SH-SY5Y (cell line): ENCODE measurements at regions not wholly inside any gene's neighbourhood (a gene's known extent, or its start where the extent isn't known, plus 50 kb on each side); places are given as distances from the start of the nearest gene placed in this dataset.
A peak's percentile ranks its signal among the peaks of the same experiment; 100 is the strongest.

Experiments
- GATA2 ChIP-seq: IDR thresholded peaks from 2 replicates; pipeline ENCODE4 v1.6.1; 2011; ENCODE audit warnings: mild to moderate bottlenecking, low read depth, low read length
- GATA3 ChIP-seq: IDR thresholded peaks from 2 replicates; pipeline ENCODE4 v1.6.1; 2011; ENCODE audit warnings: low read depth, mild to moderate bottlenecking, low read length, moderate library complexity

DNA sequence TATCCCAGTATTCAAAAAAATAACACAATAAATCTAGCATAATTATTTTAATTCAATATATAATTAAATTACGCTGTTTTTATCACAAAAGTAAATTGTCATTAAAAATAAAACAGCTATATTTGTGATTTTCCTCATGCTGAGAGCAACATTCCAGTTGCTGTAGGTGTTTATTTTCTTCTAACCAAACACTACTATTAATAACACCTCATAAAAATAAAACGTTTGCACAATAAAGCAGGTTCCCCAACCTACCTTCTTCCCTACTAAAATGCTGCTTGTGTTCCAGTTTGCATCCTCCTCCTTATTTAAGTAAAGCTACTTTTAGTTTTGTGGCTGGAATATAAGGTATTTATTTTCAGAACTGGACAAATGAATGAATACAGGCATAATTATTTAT, 108.2 kb upstream of the LGSN start:
- TF ChIP-seq GATA2: no peak
- no peak for TF ChIP-seq GATA3

DNA sequence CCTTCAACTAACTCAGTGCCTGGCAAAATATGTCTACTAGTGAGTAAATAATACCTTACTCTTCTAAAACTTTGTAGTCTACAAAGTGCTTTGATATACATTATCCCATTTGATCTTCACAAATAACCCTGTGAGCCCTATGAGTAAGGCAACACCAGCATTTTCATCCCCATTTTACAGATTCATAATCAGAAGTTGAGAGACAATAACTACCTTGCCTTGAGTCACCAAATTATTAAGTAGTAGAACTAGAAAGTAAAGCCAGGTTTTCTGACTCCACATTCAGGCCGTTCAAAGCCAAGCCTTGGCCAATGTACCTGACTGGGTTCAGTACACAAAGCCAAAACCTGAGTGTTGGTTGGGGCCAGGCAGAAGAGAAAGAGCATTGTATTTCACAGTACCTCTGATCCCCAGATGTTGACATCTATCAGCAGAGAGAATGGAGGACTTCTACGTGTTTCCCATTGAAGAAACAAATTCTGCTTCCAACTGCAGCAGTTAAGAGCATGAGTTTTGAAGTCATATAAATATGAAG, 111.3 kb upstream of the LGSN start:
- TF ChIP-seq GATA2 (no peak), GATA3 (no peak)

DNA sequence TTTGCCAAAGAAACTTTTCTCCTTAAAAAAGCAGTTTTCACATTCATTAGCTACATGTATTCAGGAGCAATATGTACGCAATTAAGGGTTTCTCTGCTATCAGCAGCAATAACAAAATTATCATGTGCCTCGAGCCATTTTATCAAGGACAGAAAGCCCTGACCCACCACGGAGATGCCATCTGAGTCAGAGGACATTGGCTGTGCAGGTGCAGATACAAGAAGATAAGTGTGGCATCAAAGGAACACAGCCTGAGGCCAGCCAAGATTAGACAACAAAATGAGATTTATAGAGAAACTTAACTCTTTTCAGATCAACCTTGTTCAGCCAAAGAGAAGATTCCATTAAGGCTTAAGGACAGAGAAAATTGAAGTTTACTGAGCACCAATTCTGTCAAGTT, 115.2 kb upstream of the LGSN start:
- TF ChIP-seq GATA3: no peak
- peak; percentile 56 for TF ChIP-seq GATA2

DNA sequence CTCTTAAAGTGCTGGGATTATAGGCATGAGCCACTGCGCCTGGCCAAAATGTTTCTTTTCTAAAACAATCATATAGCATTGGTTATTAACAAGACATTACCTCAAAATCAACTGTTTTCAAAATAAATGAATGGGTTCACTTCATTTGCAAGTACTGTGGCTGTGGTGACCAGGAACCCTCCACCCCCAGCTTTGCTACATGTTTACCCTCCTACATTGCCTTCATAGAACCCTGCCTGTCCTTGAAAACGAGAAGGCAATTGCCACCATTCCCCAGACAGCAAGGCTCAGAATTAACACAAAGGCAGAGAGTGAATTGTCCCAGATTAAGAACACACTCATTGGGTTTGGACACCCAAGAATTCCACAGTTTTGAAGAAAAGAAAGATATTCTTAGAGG, 116.6 kb upstream of the LGSN start:
- TF ChIP-seq GATA3 (no peak), GATA2 (no peak)

DNA sequence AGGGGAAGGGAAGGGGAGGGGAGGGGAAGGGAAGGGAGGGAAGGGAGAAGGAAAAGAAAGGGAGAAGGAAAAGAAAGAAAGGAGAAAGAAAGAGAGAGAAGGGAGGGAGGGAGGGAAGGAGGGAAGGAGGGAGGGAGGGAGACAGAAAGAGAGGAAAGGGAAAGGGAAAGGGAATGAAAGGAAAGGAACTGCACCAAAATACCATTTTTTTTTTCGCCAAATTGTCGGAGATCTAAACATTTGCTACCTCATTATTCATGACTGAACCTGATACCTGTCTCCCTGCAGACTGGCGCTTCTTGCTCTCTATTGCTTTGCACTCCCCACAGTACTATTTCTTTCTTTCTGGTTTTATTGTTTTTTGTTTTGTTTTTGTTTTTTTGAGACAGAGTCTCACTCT, 117.3 kb upstream of the LGSN start:
- TF ChIP-seq GATA3 (no peak), GATA2 (no peak)

DNA sequence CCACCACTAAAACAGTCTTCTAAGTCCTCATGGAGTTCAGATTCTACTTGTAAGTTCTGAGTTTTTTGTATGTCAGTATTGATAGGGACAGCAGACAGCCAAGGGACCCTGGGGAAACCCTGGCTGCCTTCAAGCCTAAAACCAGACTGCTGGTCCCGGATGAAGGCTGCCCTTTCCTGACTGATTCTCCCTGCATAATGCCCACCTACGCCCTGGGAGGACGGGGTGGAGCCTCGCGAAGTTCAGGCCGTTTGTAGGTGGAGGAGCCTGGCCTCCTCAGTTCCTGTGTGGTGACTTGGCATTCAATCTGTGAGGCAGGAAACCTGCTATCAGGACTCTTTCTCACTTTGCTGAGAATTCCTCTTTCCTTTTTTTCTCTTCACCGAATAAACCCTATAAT, 120.3 kb upstream of the LGSN start:
- no peak for TF ChIP-seq GATA3
- TF ChIP-seq GATA2: no peak

DNA sequence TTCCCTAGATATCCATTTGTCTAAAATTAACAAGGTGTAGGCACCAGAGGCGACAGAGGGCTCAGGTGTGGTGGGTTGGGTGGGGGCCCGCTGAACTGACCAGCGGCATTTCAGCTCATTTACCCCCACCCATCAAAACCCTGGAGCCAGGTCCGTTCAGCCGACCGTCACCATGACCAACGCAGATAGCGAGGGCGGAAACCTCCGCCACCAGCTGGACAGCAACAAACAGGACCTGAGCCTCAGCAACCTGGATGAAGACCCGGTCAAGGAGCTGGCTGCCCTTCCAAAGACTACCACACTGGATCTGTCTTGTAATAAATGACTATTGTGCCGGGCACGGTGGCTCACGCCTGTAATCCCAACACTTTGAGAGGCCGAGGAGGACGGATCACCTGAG, 120.8 kb upstream of the LGSN start:
- no peak for TF ChIP-seq GATA2
- TF ChIP-seq GATA3: no peak

DNA sequence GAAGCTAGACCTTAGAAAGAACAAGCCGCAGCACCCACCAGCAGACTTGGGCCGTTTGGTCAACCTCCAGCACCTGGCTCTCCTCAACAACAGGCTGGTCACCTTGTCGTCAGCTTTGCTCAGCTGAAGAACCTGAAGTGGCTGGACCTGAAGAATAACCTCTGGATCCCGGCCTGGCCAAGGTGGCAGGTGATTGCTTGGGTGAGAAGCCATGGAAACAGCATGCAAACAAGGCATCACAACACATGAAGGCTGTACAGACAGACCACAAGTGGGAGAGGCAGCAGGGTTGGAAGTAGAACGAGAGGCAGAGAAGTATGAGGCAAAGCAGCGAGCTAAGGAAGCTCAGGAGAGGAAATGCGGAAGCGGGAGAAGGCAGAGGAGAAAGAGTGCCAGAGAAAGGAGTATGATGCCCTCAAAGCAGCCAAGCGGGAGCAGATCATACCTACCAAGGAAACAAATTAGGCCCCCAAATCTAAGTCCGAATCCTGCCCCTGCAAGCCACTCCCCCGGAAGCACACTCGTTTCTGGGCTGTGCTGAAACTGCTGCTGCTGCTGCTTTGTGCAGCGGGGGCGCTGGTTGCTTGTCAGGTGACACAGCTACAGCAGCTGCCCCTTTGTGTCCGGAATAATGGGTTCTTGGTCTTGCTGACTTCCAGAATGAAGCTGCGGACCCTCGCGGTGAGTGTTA, 121.6 kb upstream of the LGSN start:
- TF ChIP-seq GATA3 (no peak), GATA2 (no peak)

DNA sequence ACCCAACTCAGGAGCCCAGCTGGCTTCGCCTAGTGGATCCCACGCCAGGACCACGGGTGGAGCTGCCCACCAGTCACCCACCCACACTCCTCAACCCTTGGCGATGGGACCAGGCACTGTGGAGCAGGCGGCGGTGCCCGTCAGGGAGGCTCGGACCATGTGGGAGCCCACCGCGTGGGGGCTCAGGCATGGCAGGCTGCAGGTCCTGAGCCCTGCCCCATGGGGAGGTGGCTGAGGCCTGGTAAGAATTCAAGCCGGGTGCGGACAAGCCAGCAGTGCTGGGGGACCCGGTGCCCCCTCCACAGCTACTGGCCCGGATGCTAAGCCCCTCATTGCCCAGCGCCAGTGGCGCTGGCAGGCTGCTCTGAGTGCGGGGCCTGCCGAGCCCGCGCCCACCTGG, 123.1 kb upstream of the LGSN start:
- TF ChIP-seq GATA2: no peak
- TF ChIP-seq GATA3: no peak

DNA sequence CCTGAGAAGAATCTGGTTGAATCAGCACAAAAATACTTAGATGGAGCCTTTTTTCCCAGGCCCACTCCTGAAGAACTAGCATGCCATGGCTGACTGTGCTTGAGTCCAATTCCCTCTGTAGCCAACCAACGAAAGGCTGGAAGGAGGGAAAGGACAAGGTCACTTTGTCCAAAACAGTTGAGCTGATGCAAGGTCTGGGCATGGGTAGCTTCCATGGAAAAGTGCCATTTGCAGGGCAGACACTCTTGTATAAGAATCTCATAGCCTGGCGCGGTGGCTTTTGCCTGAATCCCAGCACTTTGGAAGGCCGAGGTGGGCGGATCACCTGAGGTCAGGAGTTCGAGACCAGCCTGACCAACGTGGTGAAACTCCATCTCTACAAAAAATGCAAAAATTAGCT, 125.0 kb upstream of the LGSN start:
- no peak for TF ChIP-seq GATA2
- TF ChIP-seq GATA3: no peak

DNA sequence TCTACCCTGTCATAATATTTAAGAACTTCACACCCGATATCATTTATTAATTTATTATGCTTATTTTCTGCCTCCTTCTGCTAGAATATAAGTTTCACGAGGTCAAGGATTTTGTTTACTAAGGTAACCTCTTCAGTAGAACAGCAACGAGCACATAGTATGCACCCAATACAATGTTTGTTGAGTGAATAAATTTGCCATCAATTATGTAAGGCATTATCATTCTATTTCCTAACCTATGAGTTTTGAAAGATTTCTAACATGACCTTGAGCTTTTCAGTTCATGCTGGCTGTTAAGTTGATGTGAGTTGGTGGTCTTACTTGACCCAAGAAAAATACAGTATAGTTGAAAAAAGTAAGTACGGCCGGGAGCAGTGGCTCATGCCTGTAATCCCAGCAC, 125.9 kb upstream of the LOC128125822 start:
- TF ChIP-seq GATA2 (no peak), GATA3 (no peak)

DNA sequence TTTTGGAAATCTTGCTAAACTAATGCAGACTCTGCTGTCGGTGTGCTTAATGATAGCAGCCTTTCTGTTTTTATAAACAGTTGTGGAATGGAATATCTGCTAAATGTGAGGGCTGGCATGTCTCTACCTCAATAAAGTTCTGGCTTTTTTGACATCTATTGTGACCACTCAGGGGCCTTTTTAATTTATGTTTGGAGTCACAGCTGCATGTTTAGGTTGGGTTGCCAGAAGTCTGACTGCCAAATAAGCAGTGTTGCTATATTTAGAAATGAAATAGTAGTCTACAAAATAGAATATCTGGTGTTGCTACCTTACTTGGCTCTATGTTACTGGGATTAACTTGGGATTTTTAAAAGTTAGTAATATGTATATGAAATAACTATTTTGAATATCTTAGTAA, 125.1 kb upstream of the LOC128125822 start:
- TF ChIP-seq GATA2: no peak
- TF ChIP-seq GATA3: no peak

DNA sequence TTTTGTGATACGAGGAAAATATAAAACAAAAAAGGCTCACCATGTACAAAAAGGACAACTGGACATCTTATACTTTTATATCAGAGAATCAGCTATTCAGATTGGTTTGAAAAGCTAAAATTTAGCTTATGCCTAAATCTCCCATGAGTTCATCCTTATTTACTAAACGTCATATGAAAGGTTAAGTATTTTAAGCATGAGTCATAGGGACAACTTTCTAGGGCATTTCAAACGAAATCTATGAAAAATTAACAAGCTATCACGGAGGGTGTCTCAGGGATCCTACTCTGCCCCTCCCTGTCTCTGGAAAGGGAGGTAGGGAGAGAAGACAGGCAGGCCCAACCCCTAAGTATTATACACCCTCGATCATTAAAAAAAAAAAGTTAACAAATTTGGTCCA, 124.1 kb upstream of the LOC128125822 start:
- TF ChIP-seq GATA2: no peak

DNA sequence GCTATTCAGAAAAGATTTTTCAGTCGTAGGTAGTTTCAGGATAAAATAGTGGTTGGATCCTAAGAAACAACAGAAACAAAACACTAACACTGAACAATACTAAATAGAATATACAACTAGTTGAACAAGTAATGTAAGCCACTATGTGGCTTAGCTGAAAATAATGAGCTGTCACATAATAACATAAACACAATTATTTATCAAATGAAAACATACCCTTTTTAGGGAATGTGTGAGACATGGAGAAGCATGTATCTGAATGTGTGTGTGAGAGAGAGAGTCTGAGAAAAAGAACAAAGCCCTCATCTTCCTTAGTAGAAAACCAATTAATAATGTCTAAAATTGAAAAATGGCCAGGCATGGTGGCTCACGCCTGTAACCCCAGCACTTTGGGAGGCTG, 122.6 kb upstream of the LOC128125822 start:
- TF ChIP-seq GATA3: no peak
- no peak for TF ChIP-seq GATA2

DNA sequence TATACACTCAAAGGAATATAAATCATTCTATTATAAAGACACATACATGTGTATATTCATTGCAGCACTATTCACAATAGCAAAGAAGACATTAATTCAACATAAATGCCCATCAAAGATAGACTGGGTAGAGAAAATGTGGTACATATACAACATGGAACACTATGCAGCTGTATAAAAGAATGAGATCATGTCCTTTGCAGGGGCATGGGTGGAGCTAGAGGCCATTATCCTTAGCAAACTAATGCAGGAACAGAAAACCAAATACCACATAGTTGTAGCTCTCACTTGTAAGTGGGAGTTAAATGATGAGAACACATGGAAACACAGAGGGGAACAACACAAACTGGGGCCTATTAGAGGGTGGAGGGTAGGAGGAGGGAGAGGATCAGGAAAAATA, 121.0 kb upstream of the LOC128125822 start:
- TF ChIP-seq GATA2 (no peak), GATA3 (no peak)

DNA sequence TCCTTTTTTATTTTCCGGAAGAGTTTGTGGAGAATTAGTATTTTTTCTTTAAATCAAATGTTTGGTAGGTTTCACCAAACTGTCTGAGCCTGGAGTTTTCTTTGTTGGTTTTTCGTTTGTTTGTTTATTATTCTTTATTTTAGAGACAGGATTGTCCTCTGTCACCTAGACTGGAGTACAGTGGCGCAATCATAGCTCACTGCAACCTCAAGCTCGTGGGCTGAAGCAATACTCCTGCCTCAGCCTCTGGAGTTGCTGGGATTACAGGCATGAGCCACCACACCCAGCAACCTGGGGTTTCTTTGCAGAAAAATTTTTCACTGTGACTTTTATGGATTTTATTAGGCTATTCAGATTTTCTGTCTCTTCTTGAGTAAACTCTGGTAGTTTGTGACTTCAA, 120.2 kb upstream of the LOC128125822 start:
- no peak for TF ChIP-seq GATA2

DNA sequence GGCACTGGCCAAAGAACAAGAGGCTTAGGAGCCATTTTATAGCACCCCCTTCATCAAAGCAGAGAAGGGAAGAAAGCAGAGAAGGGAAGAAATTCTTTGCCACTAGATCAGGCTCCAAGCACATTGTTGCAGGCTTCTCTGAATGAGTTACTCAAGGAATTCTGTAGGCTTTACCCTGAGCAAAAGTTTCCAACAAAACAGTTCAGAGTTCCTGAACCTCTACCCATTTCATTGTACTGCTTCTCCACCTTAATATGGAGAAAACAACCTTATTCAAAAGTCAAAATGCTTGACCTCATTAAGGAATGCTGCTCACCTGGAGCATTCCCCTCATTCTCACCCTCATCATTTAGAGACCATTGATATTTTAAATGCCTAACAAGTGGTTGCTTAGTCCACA, 115.5 kb upstream of the LOC128125822 start:
- TF ChIP-seq GATA2: no peak
- TF ChIP-seq GATA3: no peak
